Body of pancreas (tissue), 4 donors: ENCODE measurements at regions not wholly inside any gene's neighbourhood (a gene's known extent, or its start where the extent isn't known, plus 50 kb on each side); places are given as distances from the start of the nearest gene placed in this dataset.

Experiments used
- ATAC-seq: fragments of 150-250 bp; one replicate; pipeline ENCODE4 v1.9.1; 2016
- DNase-seq, 4 donors: peaks; one replicate each; pipeline ENCODE4 v3.0.0-alpha.2; 2019
- H3K27ac ChIP-seq, 4 donors: fragments of 200-600 bp; sonication (generic); 1 replicate in 3 of 4; 2 replicates in 1 of 4; pipeline versions ENCODE4 v1.5.1 to v1.6.1; 2016 to 2019; ENCODE audit warnings: mild to moderate bottlenecking in 1 of 4, mixed read lengths in 1 of 4, moderate library complexity in 1 of 4
- H3K27me3 ChIP-seq, 2 donors: fragments of 200-600 bp; sonication (generic); one replicate each; pipeline ENCODE4 v1.6.0; 2016; ENCODE audit warnings: mild to moderate bottlenecking in 1 of 2
- H3K36me3 ChIP-seq, 2 donors: fragments of 200-600 bp; sonication (generic); replicated peaks in 1 of 2; 2 replicates each; pipeline ENCODE4 v1.5.1; 2016; ENCODE audit warnings: low read depth in 2 of 2; ENCODE audit not compliant: insufficient read depth in 1 of 2
- H3K4me1 ChIP-seq: fragments of 200-600 bp; sonication (generic); one replicate; pipeline ENCODE4 v1.6.0; 2016
- H3K4me3 ChIP-seq, 2 donors: fragments of 200-600 bp; sonication (generic); 1 replicate in 1 of 2; 2 replicates in 1 of 2; pipeline ENCODE4 v1.5.1; 2016 to 2019
- H3K9me3 ChIP-seq, 3 donors: fragments of 200-600 bp; sonication (generic); 1 replicate in 2 of 3; 2 replicates in 1 of 3; pipeline ENCODE4 v1.5.1; 2016
- CTCF ChIP-seq, 7 experiments: fragments of 450-650 bp in 4 of 7; fragments of 200-600 bp in 3 of 7; sonication (generic) in 3 of 7; IDR thresholded peaks; one replicate each; pipeline ENCODE4 v1.5.1; 2016 to 2019; ENCODE audit warnings: antibody characterized with exemption in 7 of 7
- POLR2A ChIP-seq, 3 donors: fragments of 450-650 bp; IDR thresholded peaks; one replicate each; pipeline ENCODE4 v1.6.1; 2016; ENCODE audit warnings: antibody characterized with exemption in 3 of 3, mild to moderate bottlenecking in 2 of 3
- WGBS, 2 donors: methylation state at CpG; one replicate each; pipeline ENCODE4 v1.1.5; 2017; 5-methylcytosine and 5-hydroxymethylcytosine counted together
- intact Hi-C: fragments of 100-400 bp; cut with DNase I; formaldehyde crosslinking; loops from one replicate; pipeline ENCODE4 v1.15.1; 2023

- 70 to 72% methylated on average over 8 of the region's 8 CpGs for WGBS, 2 donors
- no peak for ATAC-seq
These were observed 513.5 kb upstream of the PROK2 start for GRCh38 chr3:72298201-72299152.

GRCh38 chr3:72297481-72297880 lies 512.5 kb upstream of the PROK2 start:
- intact Hi-C loops = no loop called here
- WGBS, 2 donors = 82% methylated on average over 1 of the region's 1 CpG; no CpG with 5 or more reads in 1 of the 2 donors
- no peak for ATAC-seq
- Histone ChIP-seq H3K36me3 (no peaks in the 10 kb centered on the region), H3K27ac (no peak overlapping the region), H3K4me1 (no peaks in the 10 kb centered on the region), H3K9me3 (no peaks in the 10 kb centered on the region), H3K4me3 (no peak overlapping the region), H3K27me3 (no peaks in the 10 kb centered on the region)
- TF ChIP-seq POLR2A (IDR thresholded peaks at IDR 0.05) (no peak), CTCF (IDR thresholded peaks at IDR 0.05) (no peak)
- DNase-seq = no peak

More at GRCh38 chr3:72298201-72299152, 513.5 kb upstream of the PROK2 start:
- no peaks in the 10 kb centered on the region for H3K9me3 ChIP-seq
- no peak overlapping the region for H3K27ac ChIP-seq
- H3K4me3 ChIP-seq = no peak overlapping the region
- no peak for DNase-seq
- H3K36me3 ChIP-seq = no peaks in the 10 kb centered on the region
- H3K27me3 ChIP-seq = no peaks in the 10 kb centered on the region
- intact Hi-C loops = no loop called here
- TF ChIP-seq POLR2A (IDR thresholded peaks at IDR 0.05) = no peak
- TF ChIP-seq CTCF (IDR thresholded peaks at IDR 0.05) = no peak
- no peaks in the 10 kb centered on the region for H3K4me1 ChIP-seq

- Histone ChIP-seq H3K4me3 (no peak overlapping the region), H3K9me3 (no peaks in the 10 kb centered on the region), H3K4me1 (no peaks in the 10 kb centered on the region), H3K27ac (no peak overlapping the region), H3K36me3 (no peaks in the 10 kb centered on the region), H3K27me3 (no peaks in the 10 kb centered on the region)
- intact Hi-C loops = no loop called here
- WGBS, 2 donors = 76 to 88% methylated on average over 8 of the region's 8 CpGs
- TF ChIP-seq POLR2A (IDR thresholded peaks at IDR 0.05) = no peak
- no peak for TF ChIP-seq CTCF (IDR thresholded peaks at IDR 0.05)
- DNase-seq (no peak), ATAC-seq (no peak)
These were observed 511.6 kb upstream of the PROK2 start for GRCh38 chr3:72296477-72297111.

GRCh38 chr3:72295962-72296450 lies 511.1 kb upstream of the PROK2 start:
- ATAC-seq (no peak), DNase-seq (no peak)
- Histone ChIP-seq H3K9me3 (no peaks in the 10 kb centered on the region), H3K36me3 (no peaks in the 10 kb centered on the region), H3K27ac (no peak overlapping the region), H3K4me3 (no peak overlapping the region), H3K27me3 (no peaks in the 10 kb centered on the region), H3K4me1 (no peaks in the 10 kb centered on the region)
- intact Hi-C loops = no loop called here
- WGBS, 2 donors = 89 to 96% methylated on average over 7 of the region's 7 CpGs
- TF ChIP-seq CTCF (IDR thresholded peaks at IDR 0.05) (no peak), POLR2A (IDR thresholded peaks at IDR 0.05) (no peak)
